ENCODE measurements at regions not wholly inside any gene's neighbourhood (a gene's known extent, or its start where the extent isn't known, plus 50 kb on each side); places are given as distances from the start of the nearest gene placed in this dataset.

DNA sequence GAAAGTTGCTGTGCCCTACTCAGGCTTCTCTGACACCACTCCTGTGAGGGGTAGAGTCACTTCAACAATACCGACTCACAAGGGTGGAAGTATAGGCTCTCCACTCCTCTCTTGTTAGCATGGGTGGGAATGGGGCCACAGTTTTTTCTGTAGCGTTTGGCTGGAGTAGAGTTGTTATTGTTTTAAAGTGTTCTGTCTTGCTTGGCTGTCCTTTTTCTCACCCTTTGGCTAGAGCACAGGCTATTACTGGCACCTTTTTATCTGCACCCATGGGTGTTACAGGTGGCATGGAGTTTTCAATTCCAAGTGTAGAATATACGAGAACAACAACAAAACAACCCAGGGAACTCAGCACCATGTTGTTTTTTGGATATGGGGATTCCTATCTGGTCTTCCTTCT lies 74.3 kb upstream of the CD5L start:
- Histone ChIP-seq H3K4me3 (ENCODE audit: low read depth, low read length) (no peak overlapping the region), H3K36me3 (ENCODE audit: control insufficient read depth, insufficient read depth, low read length) (no peaks in the 10 kb centered on the region), H3K9me3 (no peaks in the 10 kb centered on the region), H3K4me1 (no peaks in the 10 kb centered on the region), H3K27me3 (replicated peaks; ENCODE audit: control insufficient read depth, insufficient read depth, low read length) (no peaks in the 10 kb centered on the region; the same call in 1 of the 2 replicates)
- Mint-ChIP-seq H3K27ac (ENCODE audit: unreplicated experiment) (no peak overlapping the region), H3K4me1 (ENCODE audit: low read depth, unreplicated experiment) (no peaks in the 10 kb centered on the region), H3K36me3 (ENCODE audit: insufficient read depth, unreplicated experiment) (no peaks in the 10 kb centered on the region), H3K27me3 (ENCODE audit: insufficient read depth, unreplicated experiment) (peaks cover 11% of the 10 kb centered on the region), H3K4me3 (ENCODE audit: unreplicated experiment) (no peak overlapping the region), H3K9me3 (ENCODE audit: unreplicated experiment) (peaks cover 7% of the 10 kb centered on the region)
- CTCF ChIA-PET = no interaction called here
- TF ChIP-seq, protein P1, sequence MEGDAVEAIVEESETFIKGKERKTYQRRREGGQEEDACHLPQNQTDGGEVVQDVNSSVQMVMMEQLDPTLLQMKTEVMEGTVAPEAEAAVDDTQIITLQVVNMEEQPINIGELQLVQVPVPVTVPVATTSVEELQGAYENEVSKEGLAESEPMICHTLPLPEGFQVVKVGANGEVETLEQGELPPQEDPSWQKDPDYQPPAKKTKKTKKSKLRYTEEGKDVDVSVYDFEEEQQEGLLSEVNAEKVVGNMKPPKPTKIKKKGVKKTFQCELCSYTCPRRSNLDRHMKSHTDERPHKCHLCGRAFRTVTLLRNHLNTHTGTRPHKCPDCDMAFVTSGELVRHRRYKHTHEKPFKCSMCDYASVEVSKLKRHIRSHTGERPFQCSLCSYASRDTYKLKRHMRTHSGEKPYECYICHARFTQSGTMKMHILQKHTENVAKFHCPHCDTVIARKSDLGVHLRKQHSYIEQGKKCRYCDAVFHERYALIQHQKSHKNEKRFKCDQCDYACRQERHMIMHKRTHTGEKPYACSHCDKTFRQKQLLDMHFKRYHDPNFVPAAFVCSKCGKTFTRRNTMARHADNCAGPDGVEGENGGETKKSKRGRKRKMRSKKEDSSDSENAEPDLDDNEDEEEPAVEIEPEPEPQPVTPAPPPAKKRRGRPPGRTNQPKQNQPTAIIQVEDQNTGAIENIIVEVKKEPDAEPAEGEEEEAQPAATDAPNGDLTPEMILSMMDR (IDR thresholded peaks at IDR 0.05; ENCODE audit: insufficient read depth in 1 of 2, low read depth in 1 of 2, low read length in 1 of 2, severe bottlenecking in 1 of 2, unreplicated experiment in 1 of 2) = no peak
- BruUV-seq (replicated peaks) = no TSS peak
- intact Hi-C loops (cut with micrococcal nuclease; ENCODE audit: unreplicated experiment) = no loop called here
- DNase-seq = no peak
- POLR2A ChIA-PET = no interaction called here

GRCh38 chr1:157916887-157917570 lies 75.4 kb upstream of the CD5L start:
- Mint-ChIP-seq H3K4me1 (ENCODE audit: low read depth, unreplicated experiment) (no peaks in the 10 kb centered on the region), H3K36me3 (ENCODE audit: insufficient read depth, unreplicated experiment) (no peaks in the 10 kb centered on the region), H3K9me3 (ENCODE audit: unreplicated experiment) (no peaks in the 10 kb centered on the region), H3K27ac (ENCODE audit: unreplicated experiment) (no peak overlapping the region), H3K27me3 (ENCODE audit: insufficient read depth, unreplicated experiment) (peaks cover 12% of the 10 kb centered on the region), H3K4me3 (ENCODE audit: unreplicated experiment) (no peak overlapping the region)
- Histone ChIP-seq H3K4me3 (ENCODE audit: low read depth, low read length) (no peak overlapping the region), H3K36me3 (ENCODE audit: control insufficient read depth, insufficient read depth, low read length) (no peaks in the 10 kb centered on the region), H3K9me3 (no peaks in the 10 kb centered on the region), H3K4me1 (no peaks in the 10 kb centered on the region), H3K27me3 (replicated peaks; ENCODE audit: control insufficient read depth, insufficient read depth, low read length) (no peaks in the 10 kb centered on the region; the same call in 1 of the 2 replicates)
- intact Hi-C loops (cut with micrococcal nuclease; ENCODE audit: unreplicated experiment) = no loop called here
- no peak for DNase-seq
- CTCF ChIA-PET = no interaction called here
- POLR2A ChIA-PET = no interaction called here
- TF ChIP-seq, protein P1 (IDR thresholded peaks at IDR 0.05; ENCODE audit: insufficient read depth in 1 of 2, low read depth in 1 of 2, low read length in 1 of 2, severe bottlenecking in 1 of 2, unreplicated experiment in 1 of 2) = no peak
- no TSS peak for BruUV-seq (replicated peaks)

GRCh38 chr1:157920748-157921147 lies 72.7 kb upstream of the KIRREL1 start:
- ChIA-PET CTCF (no interaction called here), POLR2A (no interaction called here)
- DNase-seq = no peak
- H3K4me1 ChIP-seq = no peaks in the 10 kb centered on the region
- TF ChIP-seq, protein P1 (IDR thresholded peaks at IDR 0.05; ENCODE audit: insufficient read depth in 1 of 2, low read depth in 1 of 2, low read length in 1 of 2, severe bottlenecking in 1 of 2, unreplicated experiment in 1 of 2) = no peak
- intact Hi-C loops (cut with micrococcal nuclease; ENCODE audit: unreplicated experiment) = no loop called here
- no TSS peak for BruUV-seq (replicated peaks)
- Mint-ChIP-seq H3K9me3 (ENCODE audit: unreplicated experiment) (no peaks in the 10 kb centered on the region), H3K27ac (ENCODE audit: unreplicated experiment) (no peak overlapping the region), H3K4me3 (ENCODE audit: unreplicated experiment) (no peak overlapping the region), H3K4me1 (ENCODE audit: low read depth, unreplicated experiment) (no peaks in the 10 kb centered on the region), H3K36me3 (ENCODE audit: insufficient read depth, unreplicated experiment) (no peaks in the 10 kb centered on the region), H3K27me3 (ENCODE audit: insufficient read depth, unreplicated experiment) (peaks cover 9% of the 10 kb centered on the region)
- no peaks in the 10 kb centered on the region for H3K9me3 ChIP-seq
- H3K36me3 ChIP-seq (ENCODE audit: control insufficient read depth, insufficient read depth, low read length) = no peaks in the 10 kb centered on the region
- H3K27me3 ChIP-seq (replicated peaks; ENCODE audit: control insufficient read depth, insufficient read depth, low read length) = no peaks in the 10 kb centered on the region
- H3K4me3 ChIP-seq (ENCODE audit: low read depth, low read length) = no peak overlapping the region

Measured in Caco-2 (cell line).